Loucy (cell line): ENCODE measurements at regions not wholly inside any gene's neighbourhood (a gene's known extent, or its start where the extent isn't known, plus 50 kb on each side); places are given as distances from the start of the nearest gene placed in this dataset.

ENCODE experiments used
- EZH2phosphoT487 ChIP-seq: fragments of 200-600 bp; IDR thresholded peaks from 2 replicates; pipeline ENCODE4 v1.6.1; 2018; ENCODE audit warnings: antibody characterized with exemption, mild to moderate bottlenecking, moderate library complexity, borderline replicate concordance
- TF ChIP-seq, protein P1 (sequence below): fragments of 200-600 bp; sonication (generic); conservative IDR thresholded peaks from 2 replicates; pipeline ENCODE4 v1.5.1; 2014; ENCODE audit warnings: mild to moderate bottlenecking, antibody characterized with exemption, low read length

DNA sequence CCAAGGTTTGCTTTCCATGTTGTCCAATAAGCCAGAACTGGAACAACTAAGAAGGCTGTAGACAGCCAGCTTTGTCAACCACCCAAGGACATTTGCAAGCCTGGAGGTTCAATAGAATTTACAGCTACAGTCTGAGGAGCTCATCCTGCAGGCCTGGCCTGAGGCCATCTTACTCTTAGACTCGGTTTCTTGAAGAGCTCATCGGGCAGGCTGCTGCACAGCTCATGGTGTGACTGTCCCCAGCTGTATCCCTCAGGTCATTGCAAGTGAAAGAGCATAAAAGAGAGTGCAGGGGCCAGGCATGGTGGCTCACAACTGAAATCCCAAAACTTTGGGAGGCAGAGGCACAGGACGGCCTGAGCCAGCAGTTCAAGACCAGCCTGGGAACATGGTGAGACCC lies 96.9 kb upstream of the FOXQ1 start:
- TF ChIP-seq, protein P1, sequence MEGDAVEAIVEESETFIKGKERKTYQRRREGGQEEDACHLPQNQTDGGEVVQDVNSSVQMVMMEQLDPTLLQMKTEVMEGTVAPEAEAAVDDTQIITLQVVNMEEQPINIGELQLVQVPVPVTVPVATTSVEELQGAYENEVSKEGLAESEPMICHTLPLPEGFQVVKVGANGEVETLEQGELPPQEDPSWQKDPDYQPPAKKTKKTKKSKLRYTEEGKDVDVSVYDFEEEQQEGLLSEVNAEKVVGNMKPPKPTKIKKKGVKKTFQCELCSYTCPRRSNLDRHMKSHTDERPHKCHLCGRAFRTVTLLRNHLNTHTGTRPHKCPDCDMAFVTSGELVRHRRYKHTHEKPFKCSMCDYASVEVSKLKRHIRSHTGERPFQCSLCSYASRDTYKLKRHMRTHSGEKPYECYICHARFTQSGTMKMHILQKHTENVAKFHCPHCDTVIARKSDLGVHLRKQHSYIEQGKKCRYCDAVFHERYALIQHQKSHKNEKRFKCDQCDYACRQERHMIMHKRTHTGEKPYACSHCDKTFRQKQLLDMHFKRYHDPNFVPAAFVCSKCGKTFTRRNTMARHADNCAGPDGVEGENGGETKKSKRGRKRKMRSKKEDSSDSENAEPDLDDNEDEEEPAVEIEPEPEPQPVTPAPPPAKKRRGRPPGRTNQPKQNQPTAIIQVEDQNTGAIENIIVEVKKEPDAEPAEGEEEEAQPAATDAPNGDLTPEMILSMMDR, result no peak
- no peak for TF ChIP-seq EZH2phosphoT487
